A673 (cell line): ENCODE measurements at regions not wholly inside any gene's neighbourhood (a gene's known extent, or its start where the extent isn't known, plus 50 kb on each side); places are given as distances from the start of the nearest gene placed in this dataset.

Experiments
- BruUV-seq: library from RNA; stranded (reverse); fragments of 400-500 nt; replicated peaks from 2 replicates; lab custom pipeline; 2021; lab: Mats Ljungman, UMichigan
- CTCF ChIA-PET: fragments of 300-600 bp; sonication (Branson Sonifier 250); formaldehyde crosslinking; loops from one replicate; lab custom pipeline; 2022; ENCODE audit warnings: antibody characterized with exemption; lab: Charles Lee
- POLR2A ChIA-PET: fragments of 300-600 bp; sonication (Branson Sonifier 250); formaldehyde crosslinking; loops from one replicate; lab custom pipeline; 2022; ENCODE audit warnings: antibody characterized with exemption; ENCODE audit not compliant: low non-redundant PET; lab: Charles Lee
- DNase-seq: peaks from one replicate; pipeline ENCODE4 v3.0.0-alpha.2; 2015; ENCODE audit warnings: low spot score
- H3K27ac ChIP-seq: fragments of 200-600 bp; sonication (generic); 2 replicates; pipeline ENCODE4 v1.5.1; 2016; ENCODE audit warnings: mixed run types, low read depth, mild to moderate bottlenecking, mixed read lengths, antibody characterized with exemption, low read length; ENCODE audit not compliant: poor library complexity, severe bottlenecking
- H3K27me3 ChIP-seq: fragments of 200-600 bp; sonication (generic); replicated peaks from 2 replicates; pipeline ENCODE4 v1.6.1; 2017; ENCODE audit warnings: mixed run types, low read depth, mild to moderate bottlenecking, mixed read lengths, antibody characterized with exemption, low read length; ENCODE audit not compliant: insufficient read depth, poor library complexity
- H3K36me3 ChIP-seq: fragments of 200-600 bp; sonication (generic); 2 replicates; pipeline ENCODE4 v1.6.1; 2016; ENCODE audit warnings: mixed run types, mild to moderate bottlenecking, mixed read lengths, antibody characterized with exemption, low read length; ENCODE audit not compliant: insufficient read depth, poor library complexity, severe bottlenecking
- H3K4me1 ChIP-seq: fragments of 200-600 bp; sonication (generic); 2 replicates; pipeline ENCODE4 v1.6.1; 2017; ENCODE audit warnings: mixed run types, mild to moderate bottlenecking, mixed read lengths, antibody characterized with exemption, low read length; ENCODE audit not compliant: insufficient read depth, poor library complexity, severe bottlenecking
- H3K4me3 ChIP-seq: fragments of 200-600 bp; sonication (generic); 2 replicates; pipeline ENCODE4 v1.5.1; 2016; ENCODE audit warnings: low read depth, mixed run types, mild to moderate bottlenecking, mixed read lengths, low read length; ENCODE audit not compliant: poor library complexity, severe bottlenecking
- H3K9me3 ChIP-seq: fragments of 200-600 bp; sonication (generic); 2 replicates; pipeline ENCODE4 v1.6.1; 2016; ENCODE audit warnings: mixed run types, low read depth, mild to moderate bottlenecking, mixed read lengths, antibody characterized with exemption, low read length; ENCODE audit not compliant: poor library complexity, severe bottlenecking
- EZH2 ChIP-seq: fragments of 200-600 bp; sonication (generic); IDR thresholded peaks from 2 replicates; pipeline ENCODE4 v1.6.1; 2017; ENCODE audit warnings: borderline replicate concordance, low read depth, mild to moderate bottlenecking, mixed read lengths, antibody characterized with exemption, low read length; ENCODE audit not compliant: poor library complexity, severe bottlenecking
- intact Hi-C: fragments of 100-400 bp; cut with micrococcal nuclease; formaldehyde crosslinking; loops from one replicate; pipeline ENCODE4 v1.10.0; 2022; ENCODE audit not compliant: unreplicated experiment
- TF ChIP-seq, protein P1 (sequence below): fragments of 300-800, 200-600 bp; sonication (generic); conservative IDR thresholded peaks from 2 replicates; pipeline ENCODE4 v1.5.1; 2017; ENCODE audit warnings: low read depth, mild to moderate bottlenecking, antibody characterized with exemption, low read length, moderate library complexity, mixed read lengths

DNA sequence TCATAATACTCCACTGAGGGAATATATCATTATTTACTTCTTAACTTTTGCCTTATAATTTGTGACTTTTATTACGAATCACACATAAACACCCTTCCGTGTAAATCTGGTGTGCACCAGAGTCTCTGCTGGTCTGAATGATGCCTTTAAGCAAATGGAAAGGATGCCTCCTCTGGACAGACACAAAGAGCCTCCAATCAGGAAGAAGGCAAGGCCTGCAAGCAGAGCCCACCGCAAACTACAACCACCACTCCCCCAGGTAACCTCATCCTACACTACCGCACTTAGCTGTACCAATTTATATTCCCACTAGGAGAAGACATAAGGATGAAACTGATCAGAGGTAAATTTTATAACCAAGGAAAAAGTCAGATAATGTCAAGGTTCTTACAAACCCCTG is 137.6 kb downstream of the KLF12 start:
- ChIA-PET POLR2A (no interaction called here), CTCF (no interaction called here)
- DNase-seq, result no peak
- no peaks in the 10 kb centered on the region for H3K36me3 ChIP-seq
- intact Hi-C loops, result no loop called here
- H3K4me3 ChIP-seq, result no peak overlapping the region
- no peaks in the 10 kb centered on the region for H3K27me3 ChIP-seq
- H3K9me3 ChIP-seq, result no peaks in the 10 kb centered on the region
- TF ChIP-seq, protein P1, sequence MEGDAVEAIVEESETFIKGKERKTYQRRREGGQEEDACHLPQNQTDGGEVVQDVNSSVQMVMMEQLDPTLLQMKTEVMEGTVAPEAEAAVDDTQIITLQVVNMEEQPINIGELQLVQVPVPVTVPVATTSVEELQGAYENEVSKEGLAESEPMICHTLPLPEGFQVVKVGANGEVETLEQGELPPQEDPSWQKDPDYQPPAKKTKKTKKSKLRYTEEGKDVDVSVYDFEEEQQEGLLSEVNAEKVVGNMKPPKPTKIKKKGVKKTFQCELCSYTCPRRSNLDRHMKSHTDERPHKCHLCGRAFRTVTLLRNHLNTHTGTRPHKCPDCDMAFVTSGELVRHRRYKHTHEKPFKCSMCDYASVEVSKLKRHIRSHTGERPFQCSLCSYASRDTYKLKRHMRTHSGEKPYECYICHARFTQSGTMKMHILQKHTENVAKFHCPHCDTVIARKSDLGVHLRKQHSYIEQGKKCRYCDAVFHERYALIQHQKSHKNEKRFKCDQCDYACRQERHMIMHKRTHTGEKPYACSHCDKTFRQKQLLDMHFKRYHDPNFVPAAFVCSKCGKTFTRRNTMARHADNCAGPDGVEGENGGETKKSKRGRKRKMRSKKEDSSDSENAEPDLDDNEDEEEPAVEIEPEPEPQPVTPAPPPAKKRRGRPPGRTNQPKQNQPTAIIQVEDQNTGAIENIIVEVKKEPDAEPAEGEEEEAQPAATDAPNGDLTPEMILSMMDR, result no peak
- no peak for TF ChIP-seq EZH2
- no TSS peak for BruUV-seq
- peaks cover 3% of the 10 kb centered on the region for H3K4me1 ChIP-seq
- H3K27ac ChIP-seq, result no peak overlapping the region

DNA sequence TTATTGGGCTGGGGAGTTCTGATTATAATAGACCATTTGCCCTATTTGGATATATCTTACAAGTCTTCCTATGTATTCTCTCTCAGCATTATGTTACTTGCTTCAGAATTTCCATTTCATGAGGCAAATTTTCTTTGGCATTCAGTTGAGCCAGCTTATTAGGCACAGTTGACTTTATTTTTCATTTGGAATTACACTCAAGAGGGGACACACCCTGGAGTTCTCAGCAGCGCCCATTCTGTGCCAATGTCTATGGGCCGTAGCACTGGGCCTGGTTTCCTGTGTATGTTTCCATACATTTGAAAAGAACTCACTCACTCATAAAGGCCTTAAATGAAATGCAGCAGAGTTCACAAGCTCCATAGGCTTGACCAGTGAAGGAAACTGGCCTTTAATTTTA is 138.5 kb downstream of the KLF12 start:
- no peaks in the 10 kb centered on the region for H3K27me3 ChIP-seq
- no peaks in the 10 kb centered on the region for H3K36me3 ChIP-seq
- no peak overlapping the region for H3K27ac ChIP-seq
- H3K9me3 ChIP-seq, result no peaks in the 10 kb centered on the region
- BruUV-seq, result no TSS peak
- TF ChIP-seq, protein P1, result no peak
- no peak for TF ChIP-seq EZH2
- intact Hi-C loops, result no loop called here
- CTCF ChIA-PET, result no interaction called here
- peaks cover 3% of the 10 kb centered on the region for H3K4me1 ChIP-seq
- POLR2A ChIA-PET, result no interaction called here
- H3K4me3 ChIP-seq, result no peak overlapping the region
- no peak for DNase-seq

DNA sequence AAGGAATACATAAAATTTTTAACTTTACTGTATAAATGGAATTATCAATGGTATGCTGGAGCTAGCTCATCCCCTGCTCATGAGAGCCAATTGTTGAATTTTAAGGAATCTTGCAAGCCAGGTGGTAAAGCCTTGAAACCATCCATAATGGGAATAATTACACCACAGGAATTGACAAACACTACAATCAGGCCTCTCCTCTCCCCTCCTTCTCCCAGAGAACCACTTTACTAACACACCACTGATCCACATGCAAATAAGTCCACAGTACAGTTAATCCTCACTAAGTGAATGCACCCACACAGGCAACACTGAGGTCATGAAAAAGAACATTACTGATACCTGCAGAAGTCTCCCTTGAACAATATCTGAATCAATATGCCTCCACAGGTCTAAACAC is 140.5 kb downstream of the KLF12 start:
- ChIA-PET CTCF (no interaction called here), POLR2A (interaction anchor here (1.0 kb wide), 1 partner anchor 1379 kb away, joined by 3 read pairs; no protein-coding TSS in a partner anchor)
- H3K4me1 ChIP-seq, result peaks cover 13% of the 10 kb centered on the region
- TF ChIP-seq, protein P1, result no peak
- no peak for TF ChIP-seq EZH2
- no peaks in the 10 kb centered on the region for H3K9me3 ChIP-seq
- H3K27ac ChIP-seq, result no peak overlapping the region
- DNase-seq, result no peak
- H3K27me3 ChIP-seq, result no peaks in the 10 kb centered on the region
- no peak overlapping the region for H3K4me3 ChIP-seq
- no TSS peak for BruUV-seq
- no peaks in the 10 kb centered on the region for H3K36me3 ChIP-seq
- intact Hi-C loops, result no loop called here
